ENCODE measurements at regions not wholly inside any gene's neighbourhood (a gene's known extent, or its start where the extent isn't known, plus 50 kb on each side); places are given as distances from the start of the nearest gene placed in this dataset.

DNA sequence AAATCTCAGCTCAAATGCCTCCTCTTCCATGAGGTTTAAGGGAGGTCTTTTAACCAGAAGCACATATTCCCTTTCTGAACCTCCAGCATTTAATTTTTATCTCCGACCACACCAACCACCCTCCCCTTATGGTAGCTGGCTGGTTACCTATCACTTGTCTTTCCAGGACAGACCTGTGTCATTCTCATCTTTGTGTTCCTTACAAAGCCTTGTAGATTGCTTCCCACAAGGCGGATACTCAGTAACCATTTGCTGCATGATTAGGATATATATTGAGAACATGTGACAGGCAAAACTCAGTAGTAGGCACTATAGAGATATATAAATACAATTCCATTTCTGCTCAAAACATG lies 119.5 kb downstream of the RPL22L1 start:
- TF ChIP-seq, protein P1, sequence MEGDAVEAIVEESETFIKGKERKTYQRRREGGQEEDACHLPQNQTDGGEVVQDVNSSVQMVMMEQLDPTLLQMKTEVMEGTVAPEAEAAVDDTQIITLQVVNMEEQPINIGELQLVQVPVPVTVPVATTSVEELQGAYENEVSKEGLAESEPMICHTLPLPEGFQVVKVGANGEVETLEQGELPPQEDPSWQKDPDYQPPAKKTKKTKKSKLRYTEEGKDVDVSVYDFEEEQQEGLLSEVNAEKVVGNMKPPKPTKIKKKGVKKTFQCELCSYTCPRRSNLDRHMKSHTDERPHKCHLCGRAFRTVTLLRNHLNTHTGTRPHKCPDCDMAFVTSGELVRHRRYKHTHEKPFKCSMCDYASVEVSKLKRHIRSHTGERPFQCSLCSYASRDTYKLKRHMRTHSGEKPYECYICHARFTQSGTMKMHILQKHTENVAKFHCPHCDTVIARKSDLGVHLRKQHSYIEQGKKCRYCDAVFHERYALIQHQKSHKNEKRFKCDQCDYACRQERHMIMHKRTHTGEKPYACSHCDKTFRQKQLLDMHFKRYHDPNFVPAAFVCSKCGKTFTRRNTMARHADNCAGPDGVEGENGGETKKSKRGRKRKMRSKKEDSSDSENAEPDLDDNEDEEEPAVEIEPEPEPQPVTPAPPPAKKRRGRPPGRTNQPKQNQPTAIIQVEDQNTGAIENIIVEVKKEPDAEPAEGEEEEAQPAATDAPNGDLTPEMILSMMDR (IDR thresholded peaks at IDR 0.05): no peak
- no peak for TF ChIP-seq POLR2A (IDR thresholded peaks at IDR 0.05)

Data from esophagus squamous epithelium (tissue), 4 donors.